IMR-90 (cell line): ENCODE measurements at regions not wholly inside any gene's neighbourhood (a gene's known extent, or its start where the extent isn't known, plus 50 kb on each side); places are given as distances from the start of the nearest gene placed in this dataset.
"Not testable (repeated sequence)": the region's sequence is repeated elsewhere in the genome, so short reads cannot be mapped to it uniquely, and the experiment has no call there.

Source experiments
- ATAC-seq: fragments of 200-7000 bp; cut with Tn5 transposase; 2 replicates; pipeline ENCODE4 v1.9.1; 2020; ENCODE audit warnings: low read depth, mild to moderate bottlenecking, moderate library complexity
- BruUV-seq: library from RNA; stranded (reverse); fragments of 400-500 nt; replicated peaks from 2 replicates; lab custom pipeline; 2021; lab: Mats Ljungman, UMichigan
- CTCF ChIA-PET: fragments of 300-600 bp; formaldehyde crosslinking; extraction: SDS; loops from one replicate; lab custom pipeline; 2021; ENCODE audit warnings: antibody characterized with exemption; lab: Yijun Ruan, JAX
- POLR2A ChIA-PET: fragments of 300-600 bp; sonication (Branson Sonifier 250); formaldehyde crosslinking; loops from one replicate; lab custom pipeline; 2022; ENCODE audit warnings: antibody characterized with exemption; ENCODE audit not compliant: unreplicated experiment; lab: Charles Lee
- DNase-seq: peaks from one replicate; pipeline ENCODE4 v3.0.0; 2013
- H2AFZ ChIP-seq: replicated peaks from 2 replicates; pipeline ENCODE3; 2013; ENCODE audit warnings: low read length, mild to moderate bottlenecking; ENCODE audit not compliant: poor library complexity
- H2AK5ac ChIP-seq: 2 replicates; pipeline ENCODE4 v1.6.1; 2013; ENCODE audit warnings: low read depth, low read length, inconsistent platforms
- H2AK9ac ChIP-seq: replicated peaks from 2 replicates; pipeline ENCODE3; 2013; ENCODE audit warnings: mild to moderate bottlenecking, low read depth, low read length, moderate library complexity; ENCODE audit not compliant: poor library complexity
- H2BK120ac ChIP-seq: 2 replicates; pipeline ENCODE4 v1.6.1; 2013; ENCODE audit warnings: low read depth, low read length, inconsistent platforms
- H2BK15ac ChIP-seq: 3 replicates; pipeline ENCODE4 v1.6.1; 2013; ENCODE audit warnings: low read depth, low read length, inconsistent platforms
- H2BK20ac ChIP-seq: 2 replicates; pipeline ENCODE4 v1.6.1; 2013; ENCODE audit warnings: low read depth, mild to moderate bottlenecking, inconsistent platforms, low read length, moderate library complexity
- H2BK5ac ChIP-seq: 2 replicates; pipeline ENCODE4 v1.6.1; 2013; ENCODE audit warnings: mild to moderate bottlenecking, low read depth, low read length, inconsistent platforms; ENCODE audit not compliant: poor library complexity, severe bottlenecking
- H3K14ac ChIP-seq: replicated peaks from 2 replicates; pipeline ENCODE4 v1.6.1; 2013; ENCODE audit warnings: low read depth, low read length, inconsistent platforms
- H3K18ac ChIP-seq: 2 replicates; pipeline ENCODE4 v1.6.1; 2013; ENCODE audit warnings: low read depth, low read length, control low read depth
- H3K23ac ChIP-seq: 2 replicates; pipeline ENCODE4 v1.6.1; 2013; ENCODE audit warnings: low read depth, low read length, inconsistent platforms
- H3K27ac ChIP-seq: 2 replicates; pipeline ENCODE4 v1.5.1; 2013; ENCODE audit warnings: mild to moderate bottlenecking, control low read depth, low read length; ENCODE audit not compliant: insufficient read depth
- H3K27me3 ChIP-seq: 2 replicates; pipeline ENCODE4 v1.6.1; 2013; ENCODE audit warnings: low read length; ENCODE audit not compliant: control insufficient read depth, insufficient read depth
- H3K36me3 ChIP-seq: 2 replicates; pipeline ENCODE4 v1.6.1; 2013; ENCODE audit warnings: low read length, mixed read lengths; ENCODE audit not compliant: control insufficient read depth, insufficient read depth
- H3K4ac ChIP-seq: 2 replicates; pipeline ENCODE4 v1.6.1; 2013; ENCODE audit warnings: low read depth, low read length, inconsistent platforms
- H3K4me1 ChIP-seq: 2 replicates; pipeline ENCODE4 v1.6.1; 2013; ENCODE audit warnings: low read length, mixed read lengths; ENCODE audit not compliant: control insufficient read depth, insufficient read depth
- H3K4me2 ChIP-seq: 2 replicates; pipeline ENCODE4 v1.6.1; 2013; ENCODE audit warnings: low read depth, mild to moderate bottlenecking, control low read depth, low read length, moderate library complexity
- H3K4me3 ChIP-seq: 2 replicates; pipeline ENCODE4 v1.5.1; 2013; ENCODE audit warnings: low read depth, mild to moderate bottlenecking, control low read depth, low read length, moderate library complexity; ENCODE audit not compliant: insufficient read depth
- H3K56ac ChIP-seq: 2 replicates; pipeline ENCODE4 v1.6.1; 2013; ENCODE audit warnings: low read length, inconsistent platforms; ENCODE audit not compliant: insufficient read depth; ENCODE audit errors: extremely low read depth
- H3K79me1 ChIP-seq, 2 experiments: 2 replicates each; pipeline ENCODE4 v1.6.1; 2013; ENCODE audit warnings: low read length in 2 of 2, inconsistent platforms in 1 of 2, low read depth in 1 of 2
- H3K9ac ChIP-seq: 2 replicates; pipeline ENCODE4 v1.6.1; 2013; ENCODE audit warnings: low read depth, low read length, control low read depth
- H3K9me1 ChIP-seq: 2 replicates; pipeline ENCODE4 v1.6.1; 2013; ENCODE audit warnings: low read length, inconsistent platforms; ENCODE audit not compliant: insufficient read depth
- H3K9me3 ChIP-seq: 2 replicates; pipeline ENCODE4 v1.6.1; 2013; ENCODE audit warnings: low read length; ENCODE audit not compliant: control insufficient read depth, insufficient read depth
- H4K20me1 ChIP-seq: 2 replicates; pipeline ENCODE4 v1.6.1; 2013; ENCODE audit warnings: low read length, inconsistent platforms; ENCODE audit not compliant: insufficient read depth
- H4K5ac ChIP-seq: 2 replicates; pipeline ENCODE4 v1.6.1; 2013; ENCODE audit warnings: mild to moderate bottlenecking, low read depth, low read length, control low read depth
- H4K8ac ChIP-seq, 2 experiments: 2 replicates each; pipeline ENCODE4 v1.6.1; 2013; ENCODE audit warnings: low read depth in 2 of 2, low read length in 2 of 2, control low read depth in 1 of 2, inconsistent platforms in 1 of 2
- H4K91ac ChIP-seq: 2 replicates; pipeline ENCODE4 v1.6.1; 2013; ENCODE audit warnings: low read depth, low read length, inconsistent platforms; ENCODE audit not compliant: insufficient read depth
- WGBS, 2 experiments: methylation state at CpG; one replicate each; pipeline versions ENCODE4 v1.1.5 to v1.1.7; 2013; ENCODE audit warnings: missing lambda C conversion rate in 2 of 2; ENCODE audit not compliant: insufficient read length in 1 of 2; ENCODE audit errors: extremely low coverage in 2 of 2; 5-methylcytosine and 5-hydroxymethylcytosine counted together
- dilution Hi-C: fragments of 300-500 bp; cut with HindIII; formaldehyde crosslinking; loops from one replicate; pipeline ENCODE4 v1.14.3; 2018; ENCODE audit warnings: low sequenced_read_pairs; ENCODE audit not compliant: unreplicated experiment
- in situ Hi-C: fragments of 300-500 bp; cut with MboI; formaldehyde crosslinking; loops from 3 replicates; pipeline ENCODE4 v1.14.3; 2019; ENCODE audit warnings: low sequenced_read_pairs, inconsistent platforms, mixed read lengths
- intact Hi-C: fragments of 100-400 bp; cut with micrococcal nuclease; formaldehyde crosslinking; loops from 2 replicates; pipeline ENCODE4 v1.10.0; 2022

GRCh38 chr20:30384841-30385240 is 872.6 kb upstream of the DEFB115 start:
- H2AK9ac ChIP-seq, CTCF ChIA-PET, intact Hi-C loops, H3K9ac ChIP-seq, H3K36me3 ChIP-seq, H3K79me1 ChIP-seq, H2AFZ ChIP-seq, DNase-seq, H2BK120ac ChIP-seq, H3K27ac ChIP-seq, H3K4me3 ChIP-seq, H4K20me1 ChIP-seq, H4K91ac ChIP-seq, H2BK15ac ChIP-seq, H2BK20ac ChIP-seq, H2BK5ac ChIP-seq, H4K5ac ChIP-seq, H3K9me3 ChIP-seq, H3K4me1 ChIP-seq, H3K56ac ChIP-seq, H3K18ac ChIP-seq, BruUV-seq, POLR2A ChIA-PET, H3K23ac ChIP-seq, in situ Hi-C loops, H2AK5ac ChIP-seq, H3K14ac ChIP-seq, ATAC-seq, H3K9me1 ChIP-seq, H4K8ac ChIP-seq, H3K4me2 ChIP-seq, dilution Hi-C loops, H3K4ac ChIP-seq, H3K27me3 ChIP-seq: not testable (repeated sequence)
- no CpG with 5 or more reads among the region's 6 CpGs for WGBS, 2 experiments

- H2AFZ ChIP-seq, H2AK5ac ChIP-seq, H2AK9ac ChIP-seq, CTCF ChIA-PET, H4K5ac ChIP-seq, H2BK120ac ChIP-seq, H4K91ac ChIP-seq, H2BK15ac ChIP-seq, H3K4me1 ChIP-seq, H3K27ac ChIP-seq, intact Hi-C loops, H4K20me1 ChIP-seq, H3K9ac ChIP-seq, H3K23ac ChIP-seq, H3K27me3 ChIP-seq, H2BK5ac ChIP-seq, ATAC-seq, H3K14ac ChIP-seq, H3K4me3 ChIP-seq, H3K36me3 ChIP-seq, H3K4me2 ChIP-seq, H3K9me3 ChIP-seq, H3K79me1 ChIP-seq, dilution Hi-C loops, BruUV-seq, H3K18ac ChIP-seq, H4K8ac ChIP-seq, DNase-seq, H3K9me1 ChIP-seq, POLR2A ChIA-PET, in situ Hi-C loops, H2BK20ac ChIP-seq, H3K56ac ChIP-seq, H3K4ac ChIP-seq: not testable (repeated sequence)
- no CpG with 5 or more reads among the region's 4 CpGs for WGBS, 2 experiments
These were observed 871.4 kb upstream of the DEFB115 start for GRCh38 chr20:30386099-30386498.
